ENCODE measurements at regions not wholly inside any gene's neighbourhood (a gene's known extent, or its start where the extent isn't known, plus 50 kb on each side); places are given as distances from the start of the nearest gene placed in this dataset.

DNA sequence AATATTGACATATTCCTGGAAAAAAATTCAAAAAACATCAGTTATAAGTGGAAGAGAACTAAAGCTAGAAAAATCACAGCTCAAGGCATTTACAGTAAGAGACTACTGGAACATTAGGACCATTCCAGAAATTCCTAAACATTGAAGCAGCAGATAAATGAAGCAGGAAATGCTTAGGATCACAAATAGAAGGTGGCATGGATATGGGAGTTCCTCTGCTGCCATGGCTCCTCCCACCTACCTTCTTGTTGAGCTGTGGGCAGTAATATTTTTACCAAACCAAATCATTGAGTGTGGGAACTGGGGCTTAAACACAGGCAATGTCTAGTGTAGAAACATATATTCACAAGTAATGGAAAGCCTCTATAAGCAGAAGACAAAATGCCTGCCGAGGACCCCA lies 292.8 kb downstream of the ANKRD7 start:
- TF ChIP-seq, protein P1, sequence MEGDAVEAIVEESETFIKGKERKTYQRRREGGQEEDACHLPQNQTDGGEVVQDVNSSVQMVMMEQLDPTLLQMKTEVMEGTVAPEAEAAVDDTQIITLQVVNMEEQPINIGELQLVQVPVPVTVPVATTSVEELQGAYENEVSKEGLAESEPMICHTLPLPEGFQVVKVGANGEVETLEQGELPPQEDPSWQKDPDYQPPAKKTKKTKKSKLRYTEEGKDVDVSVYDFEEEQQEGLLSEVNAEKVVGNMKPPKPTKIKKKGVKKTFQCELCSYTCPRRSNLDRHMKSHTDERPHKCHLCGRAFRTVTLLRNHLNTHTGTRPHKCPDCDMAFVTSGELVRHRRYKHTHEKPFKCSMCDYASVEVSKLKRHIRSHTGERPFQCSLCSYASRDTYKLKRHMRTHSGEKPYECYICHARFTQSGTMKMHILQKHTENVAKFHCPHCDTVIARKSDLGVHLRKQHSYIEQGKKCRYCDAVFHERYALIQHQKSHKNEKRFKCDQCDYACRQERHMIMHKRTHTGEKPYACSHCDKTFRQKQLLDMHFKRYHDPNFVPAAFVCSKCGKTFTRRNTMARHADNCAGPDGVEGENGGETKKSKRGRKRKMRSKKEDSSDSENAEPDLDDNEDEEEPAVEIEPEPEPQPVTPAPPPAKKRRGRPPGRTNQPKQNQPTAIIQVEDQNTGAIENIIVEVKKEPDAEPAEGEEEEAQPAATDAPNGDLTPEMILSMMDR (IDR thresholded peaks at IDR 0.05), result no peak
- no peak for TF ChIP-seq EZH2 (IDR thresholded peaks at IDR 0.05; ENCODE audit: borderline replicate concordance, insufficient read depth, low read depth, low read length, poor library complexity, severe bottlenecking)
